Large intestine (tissue), 3 donors: ENCODE measurements at regions not wholly inside any gene's neighbourhood (a gene's known extent, or its start where the extent isn't known, plus 50 kb on each side); places are given as distances from the start of the nearest gene placed in this dataset.

Source experiments
- DNase-seq, 2 donors: peaks; one replicate each; pipeline versions ENCODE4 v3.0.0 to v3.0.0-alpha.2; 2013
- H3K27ac ChIP-seq: one replicate; pipeline ENCODE4 v1.5.1; 2013; ENCODE audit warnings: low read length
- H3K27me3 ChIP-seq: 2 replicates; pipeline ENCODE4 v1.6.1; 2013; ENCODE audit warnings: low read length; ENCODE audit not compliant: control insufficient read depth, insufficient read depth
- H3K36me3 ChIP-seq: 2 replicates; pipeline ENCODE4 v1.6.1; 2013; ENCODE audit warnings: low read length; ENCODE audit not compliant: control insufficient read depth, insufficient read depth
- H3K4me1 ChIP-seq: one replicate; pipeline ENCODE4 v1.6.1; 2013; ENCODE audit warnings: low read length; ENCODE audit not compliant: control insufficient read depth, insufficient read depth
- H3K4me3 ChIP-seq: one replicate; pipeline ENCODE4 v1.5.1; 2013; ENCODE audit warnings: low read length
- H3K9me3 ChIP-seq: one replicate; pipeline ENCODE4 v1.6.1; 2013; ENCODE audit warnings: mild to moderate bottlenecking, low read depth, low read length, moderate library complexity; ENCODE audit not compliant: control insufficient read depth
- WGBS: methylation state at CpG from one replicate; pipeline ENCODE4 v1.1.5; 2013; ENCODE audit warnings: low lambda C conversion rate; ENCODE audit not compliant: insufficient coverage; 5-methylcytosine and 5-hydroxymethylcytosine counted together

DNA sequence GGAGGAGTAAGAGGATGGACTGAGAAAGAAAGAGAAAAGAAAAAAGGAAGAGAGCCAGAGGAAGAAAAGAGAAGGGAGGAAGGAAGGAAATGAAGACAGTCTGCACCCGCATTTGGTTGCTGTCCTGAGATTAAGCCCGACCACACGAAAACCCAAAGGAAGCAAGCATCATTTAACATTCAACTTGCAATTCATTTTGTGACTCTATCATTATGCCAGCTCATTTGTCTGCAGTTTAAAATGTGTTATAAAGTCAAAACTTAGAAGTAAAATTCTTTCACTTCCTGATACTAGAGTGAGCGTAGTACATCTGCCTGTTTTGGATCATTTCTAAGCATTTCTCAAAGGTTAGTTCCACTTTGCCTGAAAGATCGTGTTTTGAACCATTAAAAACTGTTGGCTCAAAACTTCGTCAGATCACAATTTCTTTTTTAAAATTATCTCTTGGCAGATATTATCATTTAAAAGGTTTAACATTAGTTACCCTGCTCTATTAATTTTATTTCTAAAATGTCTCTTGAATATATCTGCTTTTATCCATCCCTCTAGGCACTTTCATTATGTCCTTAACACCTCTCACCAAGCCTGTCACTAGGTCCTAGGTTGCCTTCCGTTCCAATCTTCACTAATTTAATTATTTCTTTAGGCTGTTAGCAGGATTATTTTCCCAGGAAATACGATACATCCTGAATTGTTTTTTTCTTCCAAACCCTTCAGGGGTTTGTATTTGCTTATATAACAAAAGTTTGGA lies 240.9 kb downstream of the TLE4 start:
- no peak for DNase-seq
- H3K4me1 ChIP-seq: no peaks in the 10 kb centered on the region
- no peaks in the 10 kb centered on the region for H3K27me3 ChIP-seq
- no peaks in the 10 kb centered on the region for H3K9me3 ChIP-seq
- no peaks in the 10 kb centered on the region for H3K36me3 ChIP-seq
- H3K4me3 ChIP-seq: no peak overlapping the region
- no peak overlapping the region for H3K27ac ChIP-seq
- 63% methylated on average over 5 of the region's 8 CpGs for WGBS

DNA sequence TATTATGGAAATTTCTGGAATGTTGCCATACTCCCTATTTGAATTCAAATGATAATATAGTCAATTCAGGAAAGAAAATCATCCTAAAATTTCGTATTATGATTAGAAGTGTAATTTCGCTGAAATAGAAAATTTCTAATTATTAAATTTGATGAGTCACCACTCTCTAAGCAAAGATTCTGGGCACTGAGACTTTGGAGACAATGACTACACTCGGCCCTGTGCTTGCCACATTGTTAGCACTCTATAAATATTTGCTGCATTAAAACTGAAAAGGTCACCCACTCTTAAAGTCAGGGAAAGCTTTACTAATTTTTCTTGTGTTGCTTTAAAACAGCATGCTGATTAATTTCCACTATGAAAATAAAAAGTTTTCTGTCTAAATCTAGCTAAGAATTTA lies 240.3 kb downstream of the TLE4 start:
- no peaks in the 10 kb centered on the region for H3K36me3 ChIP-seq
- no peaks in the 10 kb centered on the region for H3K9me3 ChIP-seq
- H3K27ac ChIP-seq: no peak overlapping the region
- no peaks in the 10 kb centered on the region for H3K4me1 ChIP-seq
- no peak overlapping the region for H3K4me3 ChIP-seq
- no peaks in the 10 kb centered on the region for H3K27me3 ChIP-seq
- 40% methylated on average over 2 of the region's 3 CpGs for WGBS
- no peak for DNase-seq

DNA sequence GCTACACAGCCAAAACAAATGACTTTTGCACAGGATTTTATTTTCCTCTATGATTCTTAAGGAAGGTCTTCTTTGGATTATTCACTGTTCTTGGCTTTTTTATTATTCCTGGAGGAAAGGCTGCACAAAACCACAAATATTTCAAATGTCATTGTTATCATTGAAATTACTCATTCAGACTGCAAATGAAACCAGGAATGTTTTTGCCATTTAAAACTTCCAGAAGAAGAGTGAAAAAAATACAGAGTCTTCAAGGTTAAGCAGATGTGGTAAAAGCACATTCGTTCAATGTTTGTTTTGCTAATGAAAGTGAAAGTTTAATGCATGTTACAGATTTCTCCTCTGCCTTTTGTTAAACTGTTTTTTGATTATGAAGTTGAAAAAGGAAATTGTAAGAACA lies 238.2 kb downstream of the TLE4 start:
- H3K27ac ChIP-seq: no peak overlapping the region
- no CpG with 5 or more reads among the region's 1 CpG for WGBS
- no peaks in the 10 kb centered on the region for H3K9me3 ChIP-seq
- no peaks in the 10 kb centered on the region for H3K27me3 ChIP-seq
- no peak overlapping the region for H3K4me3 ChIP-seq
- H3K36me3 ChIP-seq: no peaks in the 10 kb centered on the region
- no peaks in the 10 kb centered on the region for H3K4me1 ChIP-seq
- no peak for DNase-seq

DNA sequence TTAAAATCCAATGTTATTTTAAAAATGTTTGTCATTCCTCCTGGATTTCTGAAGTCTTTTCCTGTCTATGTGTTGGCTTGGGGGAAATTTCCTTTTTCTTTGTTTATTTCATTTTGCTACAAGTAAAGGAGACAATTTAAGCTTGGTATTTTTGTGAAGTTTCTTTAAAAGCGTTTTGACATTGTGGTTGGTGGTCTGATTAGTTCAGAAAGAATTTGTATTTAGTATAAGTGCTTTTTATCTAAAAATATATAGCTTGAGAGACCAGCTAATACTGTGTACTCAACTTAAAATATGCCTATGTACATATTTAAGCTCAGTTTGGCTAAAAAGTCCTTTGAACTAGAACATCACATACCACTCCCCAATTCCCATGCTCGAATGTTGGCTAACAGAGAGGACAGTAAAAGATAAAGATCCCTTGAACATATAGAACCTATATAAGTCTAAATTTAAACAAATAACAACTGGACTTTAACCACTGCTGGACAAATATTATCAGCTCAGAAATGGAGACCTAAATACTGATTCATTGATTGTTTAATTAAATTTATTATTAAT lies 237.6 kb downstream of the TLE4 start:
- DNase-seq: no peak
- no peaks in the 10 kb centered on the region for H3K27me3 ChIP-seq
- no peak overlapping the region for H3K27ac ChIP-seq
- no peaks in the 10 kb centered on the region for H3K4me1 ChIP-seq
- no peak overlapping the region for H3K4me3 ChIP-seq
- H3K9me3 ChIP-seq: no peaks in the 10 kb centered on the region
- WGBS: 67% methylated on average over 1 of the region's 2 CpGs
- H3K36me3 ChIP-seq: no peaks in the 10 kb centered on the region

DNA sequence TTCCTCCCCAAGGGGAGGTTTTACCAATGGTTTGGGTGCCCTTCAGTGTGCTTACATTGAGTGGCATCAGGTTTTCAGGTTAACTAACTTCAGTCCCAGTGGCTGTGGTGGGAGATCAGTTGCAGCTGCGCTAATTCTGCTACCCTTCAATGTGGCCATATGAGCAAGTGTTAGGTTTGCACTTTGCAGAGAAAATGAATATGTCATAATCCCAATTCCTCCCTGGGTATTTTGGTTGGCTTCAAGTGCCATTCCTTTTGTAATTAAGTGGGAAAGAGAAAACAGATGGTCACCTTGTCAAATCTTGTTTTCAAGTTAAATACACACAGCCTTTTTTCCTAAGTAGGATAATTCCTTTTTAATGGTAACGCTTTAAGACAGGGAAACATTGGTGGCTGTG lies 236.2 kb downstream of the TLE4 start:
- H3K36me3 ChIP-seq: no peaks in the 10 kb centered on the region

DNA sequence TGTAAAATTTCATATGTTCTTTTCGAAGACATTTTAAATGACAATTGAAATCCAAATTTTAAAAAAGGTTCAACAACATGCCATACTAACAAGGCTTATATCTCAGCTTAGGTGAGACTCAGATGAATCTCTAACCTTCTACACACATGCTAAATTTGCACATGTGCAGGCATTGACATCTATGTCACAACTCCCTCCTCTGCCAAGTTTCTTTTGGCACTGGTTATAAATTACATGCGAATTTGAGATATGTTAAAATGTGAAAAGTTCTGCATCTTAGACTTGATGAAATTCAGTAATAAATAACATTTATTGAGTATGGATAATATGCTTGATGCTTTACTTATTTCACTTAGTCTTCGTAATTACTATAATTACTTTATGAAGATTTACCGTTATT lies 234.3 kb downstream of the TLE4 start:
- Histone ChIP-seq H3K27ac (no peak overlapping the region), H3K4me1 (no peaks in the 10 kb centered on the region), H3K9me3 (no peaks in the 10 kb centered on the region), H3K4me3 (no peak overlapping the region), H3K27me3 (no peaks in the 10 kb centered on the region), H3K36me3 (no peaks in the 10 kb centered on the region)
- 82% methylated on average over 3 of the region's 4 CpGs for WGBS
- DNase-seq: no peak

More for the DNA sequence above, 236.2 kb downstream of the TLE4 start:
- Histone ChIP-seq H3K27me3 (no peaks in the 10 kb centered on the region), H3K9me3 (no peaks in the 10 kb centered on the region), H3K27ac (no peak overlapping the region), H3K4me3 (no peak overlapping the region), H3K4me1 (no peaks in the 10 kb centered on the region)
- WGBS: 100% methylated on average over 1 of the region's 2 CpGs
- DNase-seq: no peak

DNA sequence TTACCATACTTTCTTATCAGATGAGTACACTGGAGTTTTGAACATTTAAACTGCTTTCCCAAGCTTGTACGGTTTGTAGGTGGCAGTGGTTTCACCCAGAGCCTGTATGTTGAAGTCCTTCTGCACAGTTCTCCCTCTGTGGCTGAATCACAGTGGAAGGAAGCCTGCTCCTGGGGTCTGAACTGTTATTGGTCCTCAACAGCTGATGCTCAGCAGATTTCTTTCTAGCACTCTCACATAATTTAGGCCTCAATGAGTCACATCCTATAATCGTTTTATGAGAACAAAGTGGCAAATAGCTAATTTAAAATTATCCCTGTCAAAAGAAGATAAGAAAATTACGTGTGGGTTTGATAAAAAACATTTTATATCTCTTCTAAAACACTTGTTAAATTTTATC lies 229.7 kb downstream of the TLE4 start:
- no peaks in the 10 kb centered on the region for H3K9me3 ChIP-seq
- 56% methylated on average over 1 of the region's 3 CpGs for WGBS

DNA sequence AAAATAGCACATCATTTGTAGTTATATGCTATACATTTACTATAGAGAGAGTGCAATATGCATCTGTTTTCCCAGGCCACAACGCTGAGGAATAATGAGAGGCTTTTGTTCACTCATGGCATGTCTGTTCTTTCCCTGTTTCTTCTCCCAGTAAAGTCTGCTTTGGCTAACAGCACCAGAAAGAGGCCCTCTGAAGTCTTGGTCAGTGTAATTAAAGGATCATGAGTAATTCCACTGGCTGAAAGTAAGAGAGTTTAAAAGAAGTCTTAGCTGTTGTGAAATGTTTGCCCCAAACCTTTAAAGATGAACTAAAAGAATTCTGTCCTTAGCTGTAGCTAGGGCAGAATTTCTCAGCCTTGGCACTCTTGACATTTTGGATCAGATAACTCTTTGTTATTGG lies 228.8 kb downstream of the TLE4 start:
- Histone ChIP-seq H3K27ac (no peak overlapping the region), H3K4me3 (no peak overlapping the region), H3K9me3 (no peaks in the 10 kb centered on the region), H3K27me3 (no peaks in the 10 kb centered on the region), H3K36me3 (no peaks in the 10 kb centered on the region), H3K4me1 (no peaks in the 10 kb centered on the region)
- DNase-seq: no peak
- WGBS: no CpG with 5 or more reads among the region's 1 CpG

More for the DNA sequence above, 229.7 kb downstream of the TLE4 start:
- Histone ChIP-seq H3K27ac (no peak overlapping the region), H3K4me1 (no peaks in the 10 kb centered on the region), H3K36me3 (no peaks in the 10 kb centered on the region), H3K27me3 (no peaks in the 10 kb centered on the region), H3K4me3 (no peak overlapping the region)
- no peak for DNase-seq

DNA sequence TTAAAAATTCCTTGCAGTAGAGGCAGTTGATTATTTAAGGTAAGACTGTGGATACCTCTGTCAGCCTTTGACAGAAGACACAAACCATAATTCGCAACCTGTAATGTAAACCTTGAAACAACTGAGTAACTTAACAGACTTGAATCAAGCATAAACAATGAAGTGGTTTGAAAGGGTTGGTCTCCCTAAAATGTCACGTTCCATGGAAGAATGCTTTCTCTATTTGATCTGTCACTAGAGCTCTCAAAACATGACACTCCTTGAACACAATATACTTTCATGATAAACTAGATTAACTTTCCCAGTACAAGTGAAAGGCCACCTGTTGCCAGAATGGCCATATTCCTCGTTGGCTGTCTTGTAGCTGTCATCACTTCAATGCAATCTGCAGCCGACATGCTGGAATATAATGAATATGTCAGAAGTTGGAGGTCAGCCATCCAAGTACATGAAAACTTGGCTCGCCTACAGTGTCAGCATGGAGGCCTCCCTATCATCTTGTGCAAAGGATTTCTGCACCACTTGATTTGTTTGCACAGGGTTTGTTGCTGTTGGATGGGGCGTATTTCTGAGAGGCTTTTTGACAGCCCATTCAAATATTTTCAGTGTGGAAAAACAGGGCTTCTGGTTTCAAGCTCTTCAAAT lies 228.0 kb downstream of the TLE4 start:
- H3K36me3 ChIP-seq: no peaks in the 10 kb centered on the region
- H3K27ac ChIP-seq: no peak overlapping the region
- H3K4me3 ChIP-seq: no peak overlapping the region
- DNase-seq: no peak
- 88% methylated on average over 3 of the region's 6 CpGs for WGBS
- H3K27me3 ChIP-seq: peaks cover 2% of the 10 kb centered on the region
- no peaks in the 10 kb centered on the region for H3K4me1 ChIP-seq
- H3K9me3 ChIP-seq: no peaks in the 10 kb centered on the region

DNA sequence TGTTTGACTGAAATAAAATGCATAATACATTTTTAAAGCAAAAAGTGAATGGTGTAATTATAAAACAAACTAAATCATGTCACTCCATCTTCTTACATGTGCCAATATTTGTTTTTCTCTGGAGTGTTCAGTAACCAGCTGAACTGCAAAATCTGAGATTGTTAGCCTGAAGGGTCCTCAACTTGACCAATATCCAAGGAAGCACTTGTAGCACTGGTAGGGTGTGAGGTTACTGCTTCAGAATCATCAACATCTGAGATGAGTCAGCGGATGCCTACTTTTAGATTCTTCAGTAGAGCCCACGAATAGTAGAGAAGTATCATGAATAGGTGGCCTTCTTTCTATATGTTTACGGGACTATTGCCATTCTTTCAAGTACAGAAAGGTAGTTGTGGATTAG lies 226.7 kb downstream of the TLE4 start:
- Histone ChIP-seq H3K4me1 (no peaks in the 10 kb centered on the region), H3K9me3 (no peaks in the 10 kb centered on the region), H3K27ac (no peak overlapping the region), H3K27me3 (peaks cover 2% of the 10 kb centered on the region), H3K4me3 (no peak overlapping the region), H3K36me3 (no peaks in the 10 kb centered on the region)
- WGBS: no CpG with 5 or more reads among the region's 3 CpGs
- DNase-seq: no peak
